NB4 (cell line): ENCODE measurements at regions not wholly inside any gene's neighbourhood (a gene's known extent, or its start where the extent isn't known, plus 50 kb on each side); places are given as distances from the start of the nearest gene placed in this dataset.

Source experiments
- DNase-seq: peaks from one replicate; pipeline ENCODE4 v3.0.0; 2010; ENCODE audit warnings: low read depth
- H3K4me3 ChIP-seq: one replicate; pipeline ENCODE4 v1.5.1; 2011; ENCODE audit warnings: mild to moderate bottlenecking, low read depth, low read length, moderate library complexity
- MYC ChIP-seq: IDR thresholded peaks from 2 replicates; pipeline ENCODE4 v1.6.1; 2011; ENCODE audit warnings: low read depth, low read length
- POLR2A ChIP-seq: IDR thresholded peaks from 2 replicates; pipeline ENCODE4 v1.6.1; 2011; ENCODE audit warnings: mild to moderate bottlenecking; ENCODE audit not compliant: insufficient read length; ENCODE audit errors: extremely low read depth
- TF ChIP-seq, protein P1 (sequence below): IDR thresholded peaks from one replicate; pipeline ENCODE4 v1.5.1; 2012; ENCODE audit warnings: low read depth, low read length
- TF ChIP-seq, protein P2 (sequence below): IDR thresholded peaks from 2 replicates; pipeline ENCODE4 v1.6.1; 2011; ENCODE audit warnings: low read depth, low read length

DNA sequence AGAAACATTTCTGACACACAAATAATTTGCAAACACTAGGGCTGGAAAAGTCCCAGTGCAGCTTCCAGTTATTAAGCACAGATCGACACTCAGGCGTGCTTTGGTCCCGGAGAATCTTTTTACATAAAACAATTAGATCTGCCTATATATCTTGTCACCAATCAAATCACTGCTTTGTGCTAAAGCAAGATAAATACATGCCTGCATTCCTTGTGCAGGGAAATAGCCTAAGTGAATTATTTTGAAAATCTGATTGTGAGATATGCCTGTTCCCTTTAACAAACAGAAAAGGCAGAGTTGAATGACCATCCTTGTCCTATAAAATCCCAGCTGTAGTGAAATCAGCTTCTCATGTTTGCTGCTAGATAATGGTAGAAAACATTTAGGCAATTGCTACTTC, 604.4 kb downstream of the CCDC171 start:
- no peak overlapping the region for H3K4me3 ChIP-seq
- TF ChIP-seq, protein P1, sequence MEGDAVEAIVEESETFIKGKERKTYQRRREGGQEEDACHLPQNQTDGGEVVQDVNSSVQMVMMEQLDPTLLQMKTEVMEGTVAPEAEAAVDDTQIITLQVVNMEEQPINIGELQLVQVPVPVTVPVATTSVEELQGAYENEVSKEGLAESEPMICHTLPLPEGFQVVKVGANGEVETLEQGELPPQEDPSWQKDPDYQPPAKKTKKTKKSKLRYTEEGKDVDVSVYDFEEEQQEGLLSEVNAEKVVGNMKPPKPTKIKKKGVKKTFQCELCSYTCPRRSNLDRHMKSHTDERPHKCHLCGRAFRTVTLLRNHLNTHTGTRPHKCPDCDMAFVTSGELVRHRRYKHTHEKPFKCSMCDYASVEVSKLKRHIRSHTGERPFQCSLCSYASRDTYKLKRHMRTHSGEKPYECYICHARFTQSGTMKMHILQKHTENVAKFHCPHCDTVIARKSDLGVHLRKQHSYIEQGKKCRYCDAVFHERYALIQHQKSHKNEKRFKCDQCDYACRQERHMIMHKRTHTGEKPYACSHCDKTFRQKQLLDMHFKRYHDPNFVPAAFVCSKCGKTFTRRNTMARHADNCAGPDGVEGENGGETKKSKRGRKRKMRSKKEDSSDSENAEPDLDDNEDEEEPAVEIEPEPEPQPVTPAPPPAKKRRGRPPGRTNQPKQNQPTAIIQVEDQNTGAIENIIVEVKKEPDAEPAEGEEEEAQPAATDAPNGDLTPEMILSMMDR, result no peak
- no peak for TF ChIP-seq MYC
- TF ChIP-seq POLR2A, result no peak
- TF ChIP-seq, protein P2, sequence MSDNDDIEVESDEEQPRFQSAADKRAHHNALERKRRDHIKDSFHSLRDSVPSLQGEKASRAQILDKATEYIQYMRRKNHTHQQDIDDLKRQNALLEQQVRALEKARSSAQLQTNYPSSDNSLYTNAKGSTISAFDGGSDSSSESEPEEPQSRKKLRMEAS, result no peak
- no peak for DNase-seq

DNA sequence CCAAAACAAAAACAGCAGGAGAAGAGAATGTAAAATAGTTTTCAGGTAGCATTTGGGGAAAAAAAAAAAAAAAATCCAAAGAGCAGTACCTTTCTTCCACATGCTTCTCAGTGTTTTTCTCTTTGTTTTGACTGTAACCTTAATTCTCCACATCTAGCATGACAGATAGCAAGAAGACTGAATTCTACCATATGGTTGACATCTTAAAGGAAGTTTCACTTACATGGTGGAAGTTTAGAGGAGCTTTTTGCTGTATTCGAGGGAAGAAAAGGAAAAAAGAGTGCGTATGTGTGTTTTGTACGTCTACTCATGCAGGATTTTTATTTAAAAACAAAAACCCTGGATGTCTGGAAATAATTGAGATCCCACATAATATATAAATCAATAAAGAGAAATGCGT, 604.8 kb downstream of the CCDC171 start:
- TF ChIP-seq, protein P2, result no peak
- no peak overlapping the region for H3K4me3 ChIP-seq
- DNase-seq, result no peak

DNA sequence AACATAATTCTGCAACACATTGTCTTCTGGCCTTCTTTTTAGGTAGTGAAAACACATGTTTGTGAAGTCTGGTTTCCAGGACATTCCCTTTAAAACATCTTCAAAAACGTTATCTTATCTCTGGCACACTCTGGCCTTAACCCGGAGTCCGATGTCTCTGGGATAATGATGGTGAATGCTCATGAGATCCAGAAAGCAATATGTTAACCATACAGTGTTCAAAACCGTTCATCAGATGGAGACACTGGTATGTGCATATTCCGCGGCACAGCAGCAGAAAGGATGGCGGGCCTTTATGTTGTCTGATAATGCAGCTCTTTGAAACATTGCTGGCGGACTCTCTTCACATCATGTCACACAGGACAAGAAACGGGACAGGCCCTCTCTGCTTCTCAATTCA, 605.2 kb downstream of the CCDC171 start:
- TF ChIP-seq, protein P2, result no peak
- TF ChIP-seq MYC, result no peak
- no peak for TF ChIP-seq POLR2A
- TF ChIP-seq, protein P1, result no peak
- DNase-seq, result no peak
- H3K4me3 ChIP-seq, result no peak overlapping the region

DNA sequence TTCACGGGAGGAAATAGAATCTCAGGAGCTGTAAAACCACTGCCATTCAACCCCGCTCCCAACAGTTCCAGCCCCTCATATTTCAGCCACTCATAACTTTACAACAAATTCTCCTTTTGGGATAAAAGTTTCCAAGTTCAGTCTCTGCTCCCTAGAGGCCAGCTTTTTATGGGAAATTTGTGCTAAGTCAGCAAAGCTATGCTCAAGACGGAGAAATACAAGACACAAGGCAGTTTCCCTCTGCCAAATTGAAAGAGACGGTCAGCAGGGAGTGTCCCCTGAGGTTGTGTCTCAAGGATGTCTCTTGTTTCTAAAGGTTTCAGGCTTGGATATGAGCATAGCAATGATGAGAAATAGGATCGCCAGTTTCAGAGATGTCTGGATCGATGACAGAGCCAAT, 608.6 kb downstream of the CCDC171 start:
- TF ChIP-seq POLR2A (no peak), MYC (no peak)
- TF ChIP-seq, protein P2, result no peak
- TF ChIP-seq, protein P1, result no peak
- DNase-seq, result no peak
- H3K4me3 ChIP-seq, result no peak overlapping the region

DNA sequence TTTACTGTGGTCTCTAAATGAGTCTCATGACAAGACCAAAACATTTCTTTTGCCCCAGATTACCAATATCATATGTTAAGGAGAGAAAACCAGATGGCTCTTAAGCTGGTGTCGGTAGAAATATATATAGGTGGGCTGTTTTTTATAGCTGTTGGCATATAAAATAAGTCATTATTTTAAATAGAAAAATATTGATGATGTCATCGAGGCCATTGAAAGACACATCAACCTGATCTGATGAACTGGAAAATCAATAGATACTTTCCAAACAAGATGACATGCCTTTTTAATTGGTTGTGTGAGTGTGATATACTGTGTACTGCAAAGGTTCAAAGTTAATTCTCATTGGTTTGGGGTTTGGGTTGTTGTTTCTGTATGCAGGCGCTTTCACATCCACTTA, 617.3 kb downstream of the CCDC171 start:
- TF ChIP-seq MYC (no peak), POLR2A (no peak)
- TF ChIP-seq, protein P2, result no peak
- TF ChIP-seq, protein P1, result no peak
- DNase-seq, result no peak
- H3K4me3 ChIP-seq, result no peak overlapping the region

DNA sequence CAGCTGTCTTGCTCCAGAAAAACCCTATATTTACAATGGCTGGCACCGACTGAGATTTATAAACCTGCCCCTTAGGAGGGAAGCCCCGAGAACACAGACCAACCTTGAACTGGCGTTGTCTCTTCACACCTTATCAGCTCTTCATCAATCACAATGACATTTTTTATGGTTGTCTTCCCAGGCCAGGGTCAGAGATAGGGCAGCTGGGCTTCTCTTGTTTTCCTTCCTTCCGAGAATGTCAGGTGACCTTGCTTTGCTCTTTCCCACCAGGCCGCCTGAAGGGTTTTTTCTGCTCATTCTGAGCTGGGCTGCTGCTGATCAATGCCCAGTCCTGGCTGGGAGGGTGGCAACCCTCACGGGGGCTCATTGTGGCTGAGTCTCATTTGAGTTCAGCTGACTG, 619.1 kb downstream of the CCDC171 start:
- no peak overlapping the region for H3K4me3 ChIP-seq
- no peak for TF ChIP-seq POLR2A
- TF ChIP-seq, protein P2, result no peak
- TF ChIP-seq, protein P1, result no peak
- no peak for TF ChIP-seq MYC
- no peak for DNase-seq
